ENCODE measurements at regions not wholly inside any gene's neighbourhood (a gene's known extent, or its start where the extent isn't known, plus 50 kb on each side); places are given as distances from the start of the nearest gene placed in this dataset.

- TF ChIP-seq, protein P1, sequence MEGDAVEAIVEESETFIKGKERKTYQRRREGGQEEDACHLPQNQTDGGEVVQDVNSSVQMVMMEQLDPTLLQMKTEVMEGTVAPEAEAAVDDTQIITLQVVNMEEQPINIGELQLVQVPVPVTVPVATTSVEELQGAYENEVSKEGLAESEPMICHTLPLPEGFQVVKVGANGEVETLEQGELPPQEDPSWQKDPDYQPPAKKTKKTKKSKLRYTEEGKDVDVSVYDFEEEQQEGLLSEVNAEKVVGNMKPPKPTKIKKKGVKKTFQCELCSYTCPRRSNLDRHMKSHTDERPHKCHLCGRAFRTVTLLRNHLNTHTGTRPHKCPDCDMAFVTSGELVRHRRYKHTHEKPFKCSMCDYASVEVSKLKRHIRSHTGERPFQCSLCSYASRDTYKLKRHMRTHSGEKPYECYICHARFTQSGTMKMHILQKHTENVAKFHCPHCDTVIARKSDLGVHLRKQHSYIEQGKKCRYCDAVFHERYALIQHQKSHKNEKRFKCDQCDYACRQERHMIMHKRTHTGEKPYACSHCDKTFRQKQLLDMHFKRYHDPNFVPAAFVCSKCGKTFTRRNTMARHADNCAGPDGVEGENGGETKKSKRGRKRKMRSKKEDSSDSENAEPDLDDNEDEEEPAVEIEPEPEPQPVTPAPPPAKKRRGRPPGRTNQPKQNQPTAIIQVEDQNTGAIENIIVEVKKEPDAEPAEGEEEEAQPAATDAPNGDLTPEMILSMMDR (IDR thresholded peaks at IDR 0.05): no peak
- no peak for TF ChIP-seq POLR2A (IDR thresholded peaks at IDR 0.05)
Measured at GRCh38 chr13:53436396-53436795, 407.8 kb downstream of the OLFM4 start.

Data from esophagus squamous epithelium (tissue), 4 donors.